CD4-positive, alpha-beta T cell treated with Interleukin-17A for 4 hours (primary cell): ENCODE measurements at regions not wholly inside any gene's neighbourhood (a gene's known extent, or its start where the extent isn't known, plus 50 kb on each side); places are given as distances from the start of the nearest gene placed in this dataset.
"Not testable (repeated sequence)": the region's sequence is repeated elsewhere in the genome, so short reads cannot be mapped to it uniquely, and the experiment has no call there.

Experiments used
- DNase-seq: peaks from one replicate; pipeline ENCODE4 v3.0.0-alpha.2; 2020; ENCODE audit warnings: mixed read lengths

GRCh38 chr13:103884101-103884723 lies 818.0 kb upstream of the SLC10A2 start:
- no peak for DNase-seq

DNA sequence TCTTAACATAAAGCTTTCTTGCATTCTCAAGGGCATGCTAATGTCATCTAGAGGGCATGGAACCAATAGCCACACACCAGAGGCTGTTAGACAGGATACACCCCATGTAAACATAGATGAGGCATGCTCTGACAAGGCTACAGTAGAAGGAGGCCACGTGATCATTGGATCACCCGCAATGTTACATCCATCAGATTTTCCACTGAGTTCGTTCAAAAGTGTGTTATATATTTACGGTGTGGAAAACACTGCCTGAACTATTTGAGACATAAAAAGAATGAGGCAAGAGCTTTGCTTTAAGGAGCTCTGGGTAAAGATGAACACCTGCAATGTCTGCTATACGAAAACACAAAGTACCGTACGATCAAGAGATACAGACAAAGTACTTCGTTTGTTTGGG lies 817.5 kb upstream of the SLC10A2 start:
- no peak for DNase-seq

DNA sequence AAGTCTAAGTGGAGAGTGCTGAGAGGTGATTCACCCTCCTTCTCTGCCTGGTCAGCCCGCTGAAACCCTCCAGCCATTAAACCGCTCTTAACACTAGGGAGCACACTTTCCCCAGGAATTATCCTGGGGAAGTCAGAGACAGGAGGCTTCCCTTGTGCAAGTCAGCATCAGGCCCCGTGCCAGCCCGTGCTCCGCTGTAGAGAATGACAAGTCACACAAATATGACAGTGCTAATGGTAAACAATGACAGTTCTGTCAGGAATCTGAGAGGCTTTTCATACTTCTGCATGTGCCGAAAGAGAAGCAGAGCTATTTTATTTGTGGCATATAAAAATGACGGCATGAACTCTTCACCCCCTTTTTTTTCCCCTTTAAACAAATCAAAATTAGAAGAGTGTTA lies 816.9 kb upstream of the SLC10A2 start:
- DNase-seq, result no peak

DNA sequence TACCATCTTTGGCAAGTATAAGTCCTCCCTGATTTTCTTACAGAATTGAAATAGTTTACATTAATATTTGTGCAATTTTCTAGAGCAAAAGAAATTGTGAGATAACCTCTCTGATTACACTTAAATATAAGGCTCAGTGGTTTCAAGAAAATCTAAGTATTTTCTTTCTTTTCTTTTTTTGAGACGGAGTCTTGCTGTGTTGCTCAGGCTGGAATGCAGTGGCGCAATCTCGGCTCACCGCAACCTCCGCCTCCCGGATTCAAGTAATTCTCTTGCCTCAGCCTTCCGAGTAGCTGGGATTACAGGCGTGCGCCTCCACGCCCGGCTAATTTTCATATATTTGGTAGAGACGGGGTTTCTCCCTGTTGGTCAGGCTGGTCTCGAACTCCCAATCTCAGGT lies 813.9 kb upstream of the SLC10A2 start:
- DNase-seq, result not testable (repeated sequence)

GRCh38 chr13:103878891-103879605 lies 812.8 kb upstream of the SLC10A2 start:
- no peak for DNase-seq

GRCh38 chr13:103876571-103876970 lies 810.4 kb upstream of the SLC10A2 start:
- no peak for DNase-seq

DNA sequence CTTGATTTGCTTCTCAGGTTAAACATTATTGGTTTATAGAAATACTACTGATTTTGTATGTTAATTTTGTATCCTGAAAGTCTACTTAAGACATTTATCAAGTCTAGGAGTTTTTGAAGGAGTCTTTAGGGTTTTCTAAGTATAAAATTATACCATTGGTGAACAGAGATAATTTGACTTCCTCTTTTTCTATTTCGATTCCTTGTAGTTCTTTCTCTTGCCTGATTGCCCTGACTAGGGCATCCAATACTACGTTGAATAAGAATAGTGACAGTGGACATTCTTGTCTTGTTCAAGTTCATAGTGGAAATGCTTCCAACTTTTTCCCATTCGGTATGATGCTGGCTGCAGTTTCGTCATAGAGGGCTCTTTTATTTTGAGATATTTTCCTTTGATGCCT lies 807.5 kb upstream of the SLC10A2 start:
- DNase-seq, result no peak

GRCh38 chr13:103866048-103866447 lies 799.8 kb upstream of the SLC10A2 start:
- no peak for DNase-seq

- DNase-seq, result no peak
These were observed 796.3 kb upstream of the SLC10A2 start for GRCh38 chr13:103862525-103862924.

GRCh38 chr13:103859952-103860351 lies 793.7 kb upstream of the SLC10A2 start:
- DNase-seq, result no peak

GRCh38 chr13:103852036-103852435 lies 785.8 kb upstream of the SLC10A2 start:
- no peak for DNase-seq

- no peak for DNase-seq
These were observed 778.3 kb upstream of the SLC10A2 start for GRCh38 chr13:103844471-103844870.

DNA sequence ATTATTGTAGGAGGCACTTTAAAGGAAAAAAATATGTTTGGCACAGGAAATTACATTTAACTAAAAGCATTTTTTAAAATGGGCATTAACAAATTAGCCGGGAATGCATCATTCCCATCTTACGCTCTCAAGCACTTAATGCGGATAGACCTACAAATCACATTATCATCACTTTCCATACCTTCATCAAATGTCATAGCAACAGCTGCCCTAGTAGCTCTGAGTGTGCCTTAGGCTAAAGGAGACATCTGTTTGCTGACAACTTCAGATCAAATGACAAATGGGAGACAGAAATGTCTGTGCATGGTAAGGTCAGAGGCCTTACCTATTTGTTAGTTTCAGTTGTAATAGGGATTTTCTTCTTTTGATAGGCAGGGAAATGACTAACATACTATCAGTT lies 773.2 kb upstream of the SLC10A2 start:
- DNase-seq, result no peak

GRCh38 chr13:103835052-103835451 lies 768.8 kb upstream of the SLC10A2 start:
- DNase-seq, result no peak

DNA sequence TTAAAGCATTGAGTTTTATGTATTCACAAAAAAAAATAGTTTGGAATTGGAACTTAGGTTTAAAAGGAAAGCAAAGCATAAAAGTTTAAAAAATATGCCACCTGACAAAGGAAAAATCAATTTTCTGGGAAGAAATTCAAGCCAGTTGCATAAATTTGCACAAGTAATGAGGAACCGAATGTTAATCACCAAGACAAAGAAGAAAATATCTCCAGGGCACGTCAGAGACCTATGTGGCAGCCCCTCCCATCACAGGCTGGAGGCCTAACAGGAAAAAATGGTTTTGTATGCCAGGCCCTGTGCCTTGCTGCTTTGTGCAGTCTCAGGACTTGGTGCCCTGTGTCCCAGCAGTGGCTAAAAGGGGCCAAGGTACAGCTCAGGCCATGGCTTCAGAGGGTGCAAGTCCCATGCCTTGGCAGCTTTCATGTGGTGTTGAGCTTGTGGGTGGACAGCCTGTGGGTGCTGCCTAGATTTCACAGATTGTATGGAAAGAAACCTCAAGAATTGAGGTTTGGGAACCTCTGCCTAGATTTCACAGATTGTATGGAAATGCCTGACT lies 767.2 kb upstream of the SLC10A2 start:
- no peak for DNase-seq

DNA sequence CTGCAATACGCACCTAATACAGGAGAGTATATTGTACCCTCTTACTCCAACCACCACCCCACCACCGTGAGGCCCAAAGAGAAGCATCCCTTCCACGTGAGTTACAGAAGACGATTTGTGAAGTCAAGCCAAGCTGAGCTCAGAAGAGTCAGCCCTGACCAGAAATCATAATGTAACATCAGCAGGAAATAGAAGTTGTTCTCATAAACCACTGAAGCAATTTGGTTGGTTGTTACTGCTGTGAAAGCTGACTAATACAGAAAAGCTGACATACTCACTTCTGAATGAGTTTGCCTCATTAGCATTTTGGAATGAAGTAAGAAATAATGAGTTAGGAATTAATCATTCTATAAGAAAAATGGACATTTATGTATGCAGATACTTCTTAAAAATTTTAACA lies 749.4 kb upstream of the SLC10A2 start:
- DNase-seq, result no peak

- no peak for DNase-seq
These were observed 746.8 kb upstream of the SLC10A2 start for GRCh38 chr13:103812971-103813370.

- DNase-seq, result no peak
These were observed 746.3 kb upstream of the SLC10A2 start for GRCh38 chr13:103812558-103812957.

DNA sequence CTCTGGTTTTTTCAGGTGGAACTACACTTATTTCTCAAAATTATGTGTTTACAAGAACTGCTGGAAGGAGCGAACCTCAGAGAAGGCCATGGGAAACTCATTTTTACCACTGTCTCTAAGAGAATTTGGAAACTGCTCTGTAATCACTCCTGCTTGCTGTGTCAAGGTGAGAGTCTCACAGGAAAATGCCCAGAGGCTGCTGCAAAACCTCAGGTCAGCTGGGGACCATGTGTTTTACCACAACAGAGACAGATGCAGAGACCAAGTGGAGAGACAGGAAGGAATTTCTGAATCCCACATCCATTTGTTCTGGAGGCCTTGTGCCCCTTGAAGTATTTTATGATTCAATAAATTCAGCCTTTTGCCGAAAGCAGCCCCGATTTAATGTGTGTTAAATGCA lies 743.8 kb upstream of the SLC10A2 start:
- DNase-seq, result no peak

GRCh38 chr13:103805771-103806170 lies 739.6 kb upstream of the SLC10A2 start:
- no peak for DNase-seq

- DNase-seq, result no peak
These were observed 737.1 kb upstream of the SLC10A2 start for GRCh38 chr13:103803349-103803748.

GRCh38 chr13:103799028-103799427 lies 732.8 kb upstream of the SLC10A2 start:
- DNase-seq, result no peak

- no peak for DNase-seq
These were observed 729.8 kb upstream of the SLC10A2 start for GRCh38 chr13:103795892-103796478.

- DNase-seq, result no peak
These were observed 728.3 kb upstream of the SLC10A2 start for GRCh38 chr13:103794526-103794925.
